BLaER1 (cell line): ENCODE measurements at regions not wholly inside any gene's neighbourhood (a gene's known extent, or its start where the extent isn't known, plus 50 kb on each side); places are given as distances from the start of the nearest gene placed in this dataset.
"Not testable (repeated sequence)": the region's sequence is repeated elsewhere in the genome, so short reads cannot be mapped to it uniquely, and the experiment has no call there.

Experiments
- H3K27ac ChIP-seq: shearing (Covaris generic); formaldehyde crosslinking; 2 replicates; pipeline ENCODE4 v1.8.1; 2022
- H3K27me3 ChIP-seq: shearing (Covaris generic); formaldehyde crosslinking; 2 replicates; pipeline ENCODE4 v1.8.1; 2022
- H3K36me3 ChIP-seq: shearing (Covaris generic); formaldehyde crosslinking; 2 replicates; pipeline ENCODE4 v1.8.1; 2022
- H3K4me1 ChIP-seq: shearing (Covaris generic); formaldehyde crosslinking; 2 replicates; pipeline ENCODE4 v1.8.1; 2022
- H3K4me2 ChIP-seq: shearing (Covaris generic); formaldehyde crosslinking; 2 replicates; pipeline ENCODE4 v1.8.1; 2022
- H3K4me3 ChIP-seq: shearing (Covaris generic); formaldehyde crosslinking; 2 replicates; pipeline ENCODE4 v1.8.1; 2022
- H3K9ac ChIP-seq: shearing (Covaris generic); formaldehyde crosslinking; 2 replicates; pipeline ENCODE4 v1.8.1; 2022
- H3K9me3 ChIP-seq: shearing (Covaris generic); formaldehyde crosslinking; 2 replicates; pipeline ENCODE4 v1.8.1; 2022
- H4K20me1 ChIP-seq: shearing (Covaris generic); formaldehyde crosslinking; 2 replicates; pipeline ENCODE4 v1.8.1; 2022
- Cebpa-rat ChIP-seq: shearing (Covaris generic); IDR thresholded peaks from 2 replicates; pipeline ENCODE4 v1.8.1; 2022

DNA sequence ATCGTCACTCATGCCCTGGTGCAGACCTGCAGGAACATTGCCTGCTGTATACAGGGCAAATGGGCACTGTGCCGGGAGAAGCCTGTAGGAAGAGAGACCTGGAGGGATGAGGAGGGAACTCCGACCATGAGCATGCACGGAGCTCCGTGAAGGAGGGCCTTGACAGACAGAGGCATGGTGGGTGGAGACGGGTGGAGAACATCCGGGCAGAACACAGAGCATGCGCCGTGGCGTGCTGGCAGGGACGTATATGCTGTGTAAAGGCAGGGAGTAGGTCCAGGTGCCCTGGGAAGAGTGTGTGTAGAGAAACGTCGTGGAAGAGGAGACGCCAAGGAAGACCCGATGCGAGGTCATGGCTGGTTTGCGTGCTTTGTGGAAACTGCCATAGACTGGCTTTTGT lies 133.0 kb upstream of the FAN1 start:
- H3K4me1 ChIP-seq, result no peaks in the 10 kb centered on the region
- H3K4me3 ChIP-seq, result no peak overlapping the region
- no peak overlapping the region for H3K27ac ChIP-seq
- TF ChIP-seq Cebpa-rat, result no peak
- H3K27me3 ChIP-seq, result no peaks in the 10 kb centered on the region
- peaks cover 73% of the 10 kb centered on the region for H3K36me3 ChIP-seq
- H3K9me3 ChIP-seq, result peaks cover 20% of the 10 kb centered on the region
- no peaks in the 10 kb centered on the region for H4K20me1 ChIP-seq
- no peak overlapping the region for H3K4me2 ChIP-seq
- H3K9ac ChIP-seq, result no peak overlapping the region

DNA sequence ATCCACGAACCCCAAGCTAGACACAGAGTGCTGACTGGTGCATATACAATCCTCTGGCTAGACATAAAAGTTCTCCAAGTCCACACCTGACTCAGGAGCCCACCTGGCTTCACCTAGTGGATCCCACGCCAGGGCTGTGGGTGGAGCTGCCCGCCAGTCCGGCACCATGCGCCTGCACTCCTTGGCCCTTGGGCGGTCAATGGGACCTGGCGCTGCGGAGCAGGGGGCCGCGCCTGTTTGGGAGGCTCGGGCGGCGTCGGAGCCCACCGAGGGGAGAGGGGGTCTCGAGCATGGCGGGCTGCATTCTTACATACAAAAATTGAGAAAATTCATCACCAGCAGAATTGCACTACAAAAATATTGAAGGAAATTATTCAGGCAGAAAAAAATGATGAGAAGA lies 120.7 kb upstream of the FAN1 start:
- Histone ChIP-seq H3K4me2 (no peak overlapping the region), H3K9me3 (no peaks in the 10 kb centered on the region), H3K9ac (no peak overlapping the region), H3K27me3 (no peaks in the 10 kb centered on the region), H3K4me3 (no peak overlapping the region), H4K20me1 (no peaks in the 10 kb centered on the region), H3K27ac (no peak overlapping the region), H3K4me1 (no peaks in the 10 kb centered on the region), H3K36me3 (no peaks in the 10 kb centered on the region)
- TF ChIP-seq Cebpa-rat, result no peak

DNA sequence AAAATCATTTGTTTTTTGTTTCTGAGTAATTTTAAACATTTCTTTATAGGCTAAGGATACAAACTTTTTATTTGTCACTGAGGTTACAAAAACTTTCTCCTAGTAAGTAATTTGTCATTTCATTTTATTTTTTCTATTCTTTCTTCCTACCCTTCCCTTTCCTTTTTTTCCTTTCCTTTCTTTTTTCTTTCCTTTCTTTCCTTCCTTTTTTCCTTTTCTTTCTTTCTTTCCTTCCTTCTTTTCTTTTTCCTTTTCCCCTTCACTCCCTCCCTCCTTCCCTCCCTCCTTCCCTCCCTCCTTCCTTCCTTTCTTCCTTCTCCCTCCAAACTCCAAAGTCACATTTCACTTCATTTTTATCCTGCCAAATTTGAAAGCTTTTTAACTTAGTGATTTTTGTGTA lies 115.1 kb upstream of the FAN1 start:
- no peak overlapping the region for H3K27ac ChIP-seq
- no peak overlapping the region for H3K9ac ChIP-seq
- H3K4me2 ChIP-seq, result no peak overlapping the region
- no peaks in the 10 kb centered on the region for H3K4me1 ChIP-seq
- H3K9me3 ChIP-seq, result no peaks in the 10 kb centered on the region
- H3K27me3 ChIP-seq, result no peaks in the 10 kb centered on the region
- TF ChIP-seq Cebpa-rat, result no peak
- H3K36me3 ChIP-seq, result no peaks in the 10 kb centered on the region
- no peaks in the 10 kb centered on the region for H4K20me1 ChIP-seq
- H3K4me3 ChIP-seq, result no peak overlapping the region

DNA sequence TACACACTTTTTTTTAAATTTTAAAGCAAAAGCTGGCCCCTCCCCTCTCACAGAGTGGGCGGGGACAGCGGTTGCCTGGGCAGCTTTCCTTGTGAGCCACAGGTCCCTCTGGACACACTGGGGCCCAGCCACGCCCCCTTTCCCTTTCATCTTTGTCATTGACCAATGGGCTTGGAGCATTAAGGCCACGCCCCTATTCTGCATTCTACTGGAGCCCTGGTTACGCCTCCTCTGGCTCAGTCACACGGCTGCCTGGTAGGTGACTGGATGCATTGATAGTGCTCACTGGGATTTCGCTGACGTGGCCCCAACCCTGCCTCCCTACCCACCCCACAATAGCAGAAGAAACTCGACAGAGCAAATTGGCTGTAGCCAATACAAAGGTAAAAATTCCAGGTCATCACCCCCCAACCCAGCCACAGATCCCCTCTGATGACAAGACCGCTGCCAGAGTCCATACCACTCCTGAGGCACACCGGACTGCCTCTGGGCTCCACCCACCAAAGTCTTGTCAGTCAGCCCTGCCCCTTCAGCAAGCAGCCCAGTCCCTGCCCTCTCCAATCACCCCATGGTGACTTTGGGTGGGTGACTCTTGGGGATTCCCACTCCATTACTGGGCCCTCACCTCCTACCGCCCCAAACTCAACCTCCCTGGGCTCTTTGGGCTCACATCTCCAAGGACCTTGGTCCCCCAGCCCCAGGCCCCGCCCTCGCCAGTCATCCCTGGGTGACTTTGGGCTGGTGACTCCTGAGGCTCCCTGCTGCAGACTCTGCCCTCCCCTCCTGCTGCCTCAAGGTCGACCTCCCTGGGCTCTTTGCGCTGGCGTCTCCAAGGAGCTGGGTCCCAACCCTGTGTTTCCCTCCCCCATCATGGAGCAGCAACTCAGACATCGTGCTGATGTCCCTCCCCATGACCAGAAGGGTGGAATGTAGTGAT lies 112.2 kb upstream of the FAN1 start:
- TF ChIP-seq Cebpa-rat, result no peak
- Histone ChIP-seq H3K4me1 (no peaks in the 10 kb centered on the region), H3K27me3 (no peaks in the 10 kb centered on the region), H4K20me1 (no peaks in the 10 kb centered on the region), H3K27ac (no peak overlapping the region), H3K4me2 (no peak overlapping the region), H3K9me3 (no peaks in the 10 kb centered on the region), H3K36me3 (no peaks in the 10 kb centered on the region), H3K9ac (no peak overlapping the region), H3K4me3 (no peak overlapping the region)

DNA sequence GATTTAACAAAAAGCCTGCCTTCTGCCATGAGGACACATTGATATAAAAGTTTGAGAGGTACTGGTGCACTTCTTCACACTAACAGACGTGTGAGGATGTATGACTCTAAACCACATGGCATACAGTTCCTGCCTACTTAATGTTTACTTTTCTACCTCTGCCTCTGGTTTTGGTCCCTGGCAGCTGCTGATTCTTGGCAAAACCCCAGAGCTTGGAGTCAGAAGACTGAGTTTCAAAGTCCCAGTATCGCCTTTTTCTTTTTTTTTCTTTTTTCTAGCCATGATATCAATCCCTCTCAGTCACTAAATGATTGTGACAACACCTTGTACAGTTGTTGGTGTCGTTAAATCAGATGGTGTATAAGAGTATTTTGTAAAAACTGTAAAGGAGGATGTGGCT lies 110.9 kb upstream of the FAN1 start:
- not testable (repeated sequence) for H3K27me3 ChIP-seq, H3K9me3 ChIP-seq, H3K36me3 ChIP-seq, H3K4me1 ChIP-seq, H3K4me3 ChIP-seq, H3K9ac ChIP-seq, H3K4me2 ChIP-seq, H3K27ac ChIP-seq, H4K20me1 ChIP-seq

DNA sequence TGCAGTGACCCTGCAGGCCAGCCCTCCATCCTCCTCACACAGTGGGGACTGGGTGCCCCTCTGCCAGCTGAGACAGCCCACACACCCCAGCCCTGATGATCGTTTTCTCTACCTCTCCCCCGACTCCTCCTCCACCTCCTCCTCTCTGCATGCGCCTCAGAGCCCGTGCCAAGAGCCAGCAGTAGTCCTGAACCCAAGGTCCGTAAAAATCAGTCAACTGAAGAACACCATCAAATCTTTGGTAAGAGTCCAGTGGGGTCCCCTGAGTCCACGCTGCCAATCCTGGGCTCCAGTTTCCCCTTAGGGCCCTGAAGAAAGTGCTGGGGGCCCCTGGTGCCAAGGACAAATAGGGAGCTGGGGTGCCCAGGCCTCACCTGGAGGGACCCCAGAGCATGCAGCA lies 109.3 kb upstream of the FAN1 start:
- H3K9me3 ChIP-seq, result no peaks in the 10 kb centered on the region
- no peak overlapping the region for H3K27ac ChIP-seq
- no peak overlapping the region for H3K9ac ChIP-seq
- H3K27me3 ChIP-seq, result no peaks in the 10 kb centered on the region
- H3K36me3 ChIP-seq, result no peaks in the 10 kb centered on the region
- no peak for TF ChIP-seq Cebpa-rat
- H4K20me1 ChIP-seq, result no peaks in the 10 kb centered on the region
- H3K4me1 ChIP-seq, result peaks cover 14% of the 10 kb centered on the region
- H3K4me2 ChIP-seq, result no peak overlapping the region
- no peak overlapping the region for H3K4me3 ChIP-seq

DNA sequence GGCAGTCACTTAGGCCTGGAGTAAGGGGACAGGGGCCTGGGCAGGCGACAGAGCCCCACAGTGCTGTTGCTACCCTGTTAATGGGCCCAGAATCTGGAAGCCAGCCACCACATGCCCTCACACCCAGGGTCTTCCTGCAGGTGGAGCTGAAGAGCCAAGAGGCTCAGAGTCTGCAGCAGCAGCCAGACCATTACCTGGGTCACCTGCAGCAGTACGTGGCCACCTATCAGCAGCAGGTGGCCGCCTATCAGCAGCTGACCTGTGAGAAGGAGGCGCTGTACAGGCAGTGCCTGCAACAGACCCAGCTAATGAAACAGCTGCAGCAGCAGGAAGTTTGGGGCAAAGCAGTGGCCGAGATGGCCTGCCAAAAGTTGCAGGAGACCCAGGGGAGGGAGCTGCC lies 104.2 kb upstream of the FAN1 start:
- H3K27me3 ChIP-seq, H3K9me3 ChIP-seq, H3K36me3 ChIP-seq, H3K9ac ChIP-seq, H3K27ac ChIP-seq, H3K4me3 ChIP-seq, H4K20me1 ChIP-seq: not testable (repeated sequence)
- peak overlapping the region; percentile 63 for H3K4me2 ChIP-seq
- H3K4me1 ChIP-seq, result peaks cover 20% of the 10 kb centered on the region

DNA sequence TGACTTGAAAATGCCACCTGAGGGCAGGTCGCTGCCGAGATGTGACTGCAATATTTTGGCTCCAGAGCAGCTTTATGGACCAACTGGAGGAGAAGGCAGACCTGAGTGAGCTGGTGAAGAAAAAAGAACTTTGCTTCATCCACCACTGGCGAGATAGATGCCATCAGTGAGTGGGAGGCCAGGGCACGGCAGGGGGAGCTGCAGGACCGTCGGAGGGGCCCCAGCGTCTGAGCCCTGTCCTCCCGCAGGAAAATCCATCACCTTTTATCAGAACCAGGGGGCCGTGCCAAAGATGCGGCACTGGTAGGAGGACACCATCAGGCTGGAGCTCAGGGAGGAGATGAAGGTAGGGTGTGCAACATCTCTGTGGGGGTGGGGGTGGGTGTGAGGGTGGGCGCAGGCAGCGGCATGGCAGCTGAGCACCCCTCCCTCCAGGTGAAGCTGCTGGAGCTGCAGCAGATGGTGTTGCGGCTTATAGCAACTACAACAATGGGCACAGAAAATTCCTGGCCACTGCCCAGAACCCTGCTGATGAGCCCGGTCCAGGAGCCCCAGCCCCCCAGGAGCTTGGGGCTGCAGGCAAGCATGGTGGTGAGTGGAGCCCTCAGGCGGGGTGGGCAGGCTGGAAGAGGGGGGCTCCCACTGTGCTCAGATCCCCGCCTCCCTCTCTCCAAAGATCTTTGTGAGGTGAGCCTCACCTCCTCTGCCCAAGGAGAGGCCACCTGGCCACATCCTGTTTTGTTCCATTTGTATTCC lies 102.4 kb upstream of the FAN1 start:
- not testable (repeated sequence) for H3K36me3 ChIP-seq, H3K4me3 ChIP-seq, H4K20me1 ChIP-seq, H3K27me3 ChIP-seq, H3K9me3 ChIP-seq, H3K4me2 ChIP-seq, H3K27ac ChIP-seq, H3K9ac ChIP-seq
- H3K4me1 ChIP-seq, result peaks cover 20% of the 10 kb centered on the region

DNA sequence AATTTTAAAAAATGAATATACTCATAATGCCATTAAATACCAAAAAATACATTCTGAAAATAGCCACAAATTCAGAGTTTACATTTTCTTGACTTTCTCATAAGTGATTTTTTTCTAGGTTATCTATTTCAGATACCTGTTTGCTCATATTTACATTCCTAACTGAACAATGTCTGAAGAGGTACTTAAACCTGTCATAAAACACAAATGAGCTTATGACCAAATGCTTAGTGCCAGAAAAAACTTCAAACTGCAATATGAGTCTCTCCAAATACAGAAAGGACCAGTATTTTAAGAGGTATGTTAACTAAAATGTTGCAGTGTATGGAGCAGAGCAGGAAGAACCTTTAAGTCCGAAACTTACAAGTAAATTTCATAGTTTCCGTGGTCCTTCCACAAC lies 101.7 kb upstream of the FAN1 start:
- not testable (repeated sequence) for H3K4me2 ChIP-seq, H3K9me3 ChIP-seq, H3K27ac ChIP-seq, H3K9ac ChIP-seq, H3K4me3 ChIP-seq, H4K20me1 ChIP-seq, H3K36me3 ChIP-seq, H3K27me3 ChIP-seq
- peaks cover 20% of the 10 kb centered on the region for H3K4me1 ChIP-seq

DNA sequence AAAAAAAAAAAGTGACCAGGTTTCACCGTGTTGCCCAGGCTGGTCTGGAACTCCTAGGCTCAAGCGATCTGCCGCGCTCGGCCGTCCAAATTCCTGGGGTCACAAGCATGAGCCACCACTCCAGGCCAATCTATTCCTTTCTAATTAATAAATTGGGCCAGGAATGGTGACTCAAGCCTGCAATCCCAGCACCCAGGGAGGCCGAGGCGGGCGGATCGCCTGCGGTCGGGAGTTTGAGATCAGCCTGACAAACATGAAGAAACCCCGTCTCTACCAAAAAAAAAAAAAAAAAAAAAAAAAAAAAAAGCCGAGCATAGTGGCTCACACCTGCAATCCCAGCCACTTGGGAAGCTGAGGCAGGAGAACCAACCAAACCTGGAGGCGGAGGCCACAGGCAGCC lies 100.0 kb upstream of the FAN1 start:
- not testable (repeated sequence) for H3K27ac ChIP-seq, H3K4me2 ChIP-seq, H3K27me3 ChIP-seq, H3K4me3 ChIP-seq, H3K9ac ChIP-seq, H3K9me3 ChIP-seq, H4K20me1 ChIP-seq, H3K36me3 ChIP-seq
- peaks cover 13% of the 10 kb centered on the region for H3K4me1 ChIP-seq
